Stimulated activated CD8-positive, alpha-beta memory T cell treated with anti-CD3 and anti-CD28 coated beads, Interleukin-4, amount 100 ng/mL, for 48 hours (primary cell): ENCODE measurements at regions not wholly inside any gene's neighbourhood (a gene's known extent, or its start where the extent isn't known, plus 50 kb on each side); places are given as distances from the start of the nearest gene placed in this dataset.

Experiments used
- DNase-seq: peaks from one replicate; pipeline ENCODE4 v3.0.0-alpha.2; 2020

GRCh38 chr15:67892559-67893377 is 52.9 kb upstream of the RNU6-1 start:
- DNase-seq, result no peak

GRCh38 chr15:67895237-67895636 is 55.4 kb upstream of the RNU6-1 start:
- no peak for DNase-seq

DNA sequence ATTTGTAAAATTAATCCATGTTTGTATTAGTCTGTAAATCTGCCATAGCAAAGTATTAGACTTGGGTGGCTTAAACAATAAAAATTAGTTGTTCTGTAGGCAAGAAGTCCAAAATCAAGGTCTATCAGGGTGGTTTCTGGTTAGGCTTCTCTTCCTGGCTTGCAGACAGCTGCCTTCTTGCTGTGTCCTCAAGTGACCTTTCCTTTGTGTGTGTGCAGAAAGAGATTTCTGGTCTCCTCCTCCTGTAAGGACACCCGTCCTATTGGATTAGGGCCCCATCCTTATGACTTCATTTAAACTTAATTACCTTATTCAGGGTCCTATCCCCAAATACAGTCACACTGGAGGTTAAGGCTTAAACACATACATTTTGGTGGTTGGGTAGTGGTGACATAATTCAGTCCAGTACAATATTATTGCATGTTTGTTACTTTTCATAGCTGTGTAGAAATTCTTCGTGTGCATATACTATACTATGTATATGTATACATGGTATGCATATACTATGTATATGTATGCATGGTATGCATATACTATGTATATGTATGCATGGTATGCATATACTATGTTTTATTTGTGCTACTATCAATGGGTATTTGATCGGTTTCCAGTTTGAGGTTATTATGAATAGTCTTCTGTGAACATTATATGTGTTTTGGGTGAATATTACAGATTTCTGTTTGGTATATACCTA is 57.9 kb upstream of the RNU6-1 start:
- DNase-seq, result no peak

GRCh38 chr15:67899596-67900283 is 59.9 kb upstream of the RNU6-1 start:
- no peak for DNase-seq

DNA sequence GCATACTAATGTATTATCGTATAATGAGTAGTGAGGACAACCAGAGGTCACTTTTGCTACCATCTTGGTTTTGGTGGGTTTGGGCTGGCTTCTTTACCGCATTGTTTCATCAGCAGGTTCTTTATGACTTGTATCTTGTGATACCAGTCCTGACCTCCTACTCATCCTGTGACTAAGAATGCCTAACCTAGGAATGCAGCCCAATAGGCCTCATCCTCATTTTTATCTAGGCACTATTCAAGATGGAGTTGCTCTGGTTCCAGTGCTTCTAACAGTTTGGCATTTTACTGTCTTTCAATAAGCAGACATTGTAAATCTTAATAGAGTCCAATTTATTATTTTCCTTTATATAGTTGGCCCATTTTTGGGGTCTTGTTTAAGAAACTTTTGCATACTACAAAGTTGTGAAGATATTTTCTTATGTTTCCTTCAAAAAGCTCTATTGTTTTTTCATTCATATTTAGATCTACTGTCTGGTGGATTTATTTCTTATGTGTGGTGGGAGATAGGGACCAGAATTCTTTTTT is 60.8 kb upstream of the RNU6-1 start:
- no peak for DNase-seq

GRCh38 chr15:67901922-67902321 is 62.1 kb upstream of the RNU6-1 start:
- no peak for DNase-seq

DNA sequence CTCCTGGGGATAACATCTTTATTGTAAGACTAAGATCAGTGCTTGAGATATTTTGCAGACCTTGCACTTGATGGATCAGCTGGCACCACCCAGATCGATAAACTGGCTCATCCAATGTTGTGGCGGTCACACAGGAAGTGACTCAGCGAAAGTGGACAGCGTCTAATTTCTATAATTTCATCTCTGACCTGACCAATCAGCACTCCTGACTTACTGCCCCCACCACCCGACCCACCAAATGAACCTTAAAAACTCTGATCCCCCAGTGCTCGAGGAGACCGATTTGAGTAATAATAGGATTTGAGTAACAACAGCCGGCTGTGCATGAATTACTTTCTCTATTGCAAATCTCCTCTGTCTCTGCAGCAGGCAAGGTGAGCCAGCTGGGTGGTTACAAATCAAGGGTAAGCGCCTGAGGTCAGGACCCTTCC is 62.7 kb upstream of the RNU6-1 start:
- DNase-seq, result no peak

- no peak for DNase-seq
Measured at GRCh38 chr15:67903708-67904107, 63.9 kb upstream of the RNU6-1 start.

GRCh38 chr15:67905628-67906027 is 65.8 kb upstream of the RNU6-1 start:
- no peak for DNase-seq

- DNase-seq, result no peak
Measured at GRCh38 chr15:67906382-67906781, 66.5 kb upstream of the RNU6-1 start.

DNA sequence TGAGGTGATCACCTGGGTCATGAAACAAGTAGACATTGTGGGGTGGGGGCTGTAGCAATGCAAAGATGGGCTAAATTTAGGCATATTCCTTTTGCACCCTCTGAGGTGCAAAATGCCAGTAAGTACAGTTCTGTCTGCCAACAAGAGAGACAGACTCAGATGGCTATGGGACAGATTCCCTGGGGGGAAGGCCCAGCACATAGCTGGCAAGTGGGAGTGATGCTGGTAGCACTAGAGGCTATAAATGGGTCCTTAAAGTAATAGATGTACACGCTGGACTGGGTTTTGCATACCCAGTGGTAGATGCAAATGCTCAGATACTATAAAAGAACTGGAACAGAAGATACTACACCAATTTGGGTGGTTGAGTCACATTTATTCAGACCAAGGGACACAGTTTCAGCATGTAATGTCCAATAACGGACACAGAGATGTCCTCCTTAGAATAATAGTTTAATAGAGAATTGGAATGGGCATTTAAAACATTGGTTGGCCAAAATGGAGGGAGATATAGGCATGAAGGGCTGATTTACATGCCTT is 67.4 kb upstream of the RNU6-1 start:
- DNase-seq, result no peak

DNA sequence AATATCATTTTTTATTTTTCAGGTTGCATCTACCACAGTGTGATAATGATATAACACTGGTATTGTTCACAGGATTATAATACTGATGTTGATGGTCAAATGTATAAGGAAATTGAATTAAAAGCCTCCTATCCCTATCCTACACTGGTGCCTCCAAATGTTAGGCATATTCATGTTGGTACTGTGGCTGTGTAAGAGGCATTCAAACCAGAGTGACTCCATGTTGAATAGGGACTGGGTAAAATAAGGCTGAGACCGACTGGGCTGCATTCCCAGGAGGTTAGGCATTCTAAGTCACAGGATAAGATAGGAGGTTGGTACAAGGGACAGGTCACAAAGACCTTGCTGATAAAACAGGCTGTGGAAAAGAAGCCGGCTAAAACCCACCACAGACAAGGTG is 68.9 kb upstream of the RNU6-1 start:
- no peak for DNase-seq

GRCh38 chr15:67911727-67912126 is 71.9 kb upstream of the RNU6-1 start:
- no peak for DNase-seq

GRCh38 chr15:67914028-67914427 is 74.2 kb upstream of the RNU6-1 start:
- DNase-seq, result no peak

DNA sequence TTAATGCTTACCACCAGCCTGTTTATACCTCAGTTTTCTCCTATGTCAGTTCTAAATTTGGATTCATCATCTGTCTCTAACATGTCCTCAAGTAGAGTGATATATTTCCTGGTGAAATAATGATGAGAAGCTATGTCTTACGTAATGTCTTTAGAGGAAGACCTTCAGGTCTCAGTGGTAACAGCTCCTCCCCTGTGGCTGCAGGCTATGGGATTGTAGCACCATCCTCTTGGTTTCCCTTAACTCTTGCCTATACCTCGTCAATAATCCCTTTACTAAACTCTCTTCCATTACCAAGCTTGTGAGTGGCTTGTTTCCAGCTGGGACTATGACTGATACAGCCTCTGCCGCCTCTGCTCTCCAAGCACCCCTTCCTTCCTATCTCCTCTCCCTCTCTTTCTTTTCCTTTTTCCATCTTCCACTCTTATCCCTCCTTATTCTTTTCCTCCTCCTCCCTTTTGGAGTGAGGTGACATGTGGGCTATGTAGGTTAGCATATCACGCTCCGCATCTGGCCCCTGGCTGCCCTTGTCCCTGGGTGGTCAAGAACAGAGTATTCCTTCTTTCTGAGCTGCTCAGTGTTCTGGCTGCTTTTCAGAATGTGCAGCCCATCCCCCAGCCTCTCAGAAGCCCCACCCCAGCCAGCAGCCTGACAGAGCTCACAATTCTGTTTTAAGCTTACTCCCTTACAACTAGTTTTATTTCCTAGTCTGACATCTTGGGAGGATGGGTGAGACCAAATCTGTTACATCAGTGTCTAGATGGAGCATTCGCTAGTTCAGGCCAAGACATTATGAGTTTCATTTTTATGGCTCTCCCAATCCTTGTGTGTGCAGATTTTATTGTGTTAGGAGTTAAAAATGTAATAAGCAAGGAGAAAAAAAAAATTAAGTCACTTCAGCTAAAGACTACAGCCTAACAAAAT is 75.0 kb upstream of the RNU6-1 start:
- no peak for DNase-seq

DNA sequence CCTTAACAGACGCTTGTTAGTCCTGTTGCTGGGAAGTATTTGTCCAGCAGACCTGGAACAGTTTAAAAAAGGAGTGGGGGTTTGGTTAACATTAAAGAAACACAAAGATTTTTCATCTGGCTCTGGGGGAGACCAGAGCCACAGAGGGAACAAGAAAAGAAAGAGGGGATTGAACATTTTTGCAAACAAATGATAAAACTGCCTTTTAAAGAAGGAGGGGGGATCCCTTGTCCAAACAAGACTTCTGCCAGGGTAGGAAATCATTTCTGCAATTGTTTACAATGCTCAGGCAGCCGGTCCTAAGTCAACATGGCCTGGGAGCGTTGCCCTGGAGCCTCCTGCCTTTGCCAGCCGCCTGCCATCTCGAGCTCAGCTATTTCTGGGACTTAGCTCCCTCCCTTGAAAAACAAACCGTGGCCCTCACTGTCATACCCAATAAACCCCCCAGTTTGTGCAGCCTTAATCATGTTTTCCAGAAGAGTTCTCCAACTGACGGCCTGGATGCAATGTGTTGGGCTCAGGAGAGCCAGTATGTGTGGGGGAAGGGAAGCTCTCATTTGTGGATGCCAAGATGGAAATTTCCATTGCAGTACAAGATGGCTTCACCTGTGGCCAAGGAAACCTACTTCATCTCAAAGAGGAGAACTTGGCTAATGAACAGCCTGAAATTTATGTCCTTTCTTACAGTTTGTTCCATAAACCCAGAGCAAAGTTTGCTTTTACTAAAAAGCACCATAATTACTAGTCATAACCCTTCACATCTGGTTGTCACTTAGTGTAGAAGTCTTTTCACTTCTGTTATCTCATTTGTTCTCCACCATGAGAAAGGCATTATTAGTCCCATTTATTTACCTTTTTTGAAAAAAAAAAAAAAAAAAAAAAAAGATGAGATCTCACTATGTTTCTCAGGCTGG is 75.9 kb upstream of the RNU6-1 start:
- no peak for DNase-seq

GRCh38 chr15:67916565-67916964 is 76.7 kb upstream of the RNU6-1 start:
- no peak for DNase-seq

DNA sequence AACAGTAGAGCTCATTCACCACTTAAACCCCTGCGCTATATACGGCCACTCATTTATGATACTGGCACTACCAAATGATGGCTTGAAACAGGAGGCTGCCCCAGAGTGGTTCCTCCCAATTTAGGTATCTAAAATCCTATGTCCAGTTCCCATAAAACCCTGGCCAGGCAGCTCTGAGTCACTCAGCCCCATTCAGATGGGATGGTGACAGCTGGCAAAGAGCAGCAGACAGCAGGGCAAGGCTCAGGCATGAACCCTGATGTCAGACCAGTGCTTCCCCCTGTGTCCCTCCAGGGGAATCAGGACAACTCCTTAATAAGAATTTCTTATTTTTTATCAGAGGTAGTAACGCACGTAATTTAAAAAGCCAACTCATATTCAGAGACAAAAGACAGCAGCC is 77.2 kb upstream of the RNU6-1 start:
- no peak for DNase-seq

GRCh38 chr15:67917636-67918035 is 77.8 kb upstream of the RNU6-1 start:
- no peak for DNase-seq

- no peak for DNase-seq
Measured at GRCh38 chr15:67918205-67918861, 78.5 kb upstream of the RNU6-1 start.
